C4-2B (cell line): ENCODE measurements at regions not wholly inside any gene's neighbourhood (a gene's known extent, or its start where the extent isn't known, plus 50 kb on each side); places are given as distances from the start of the nearest gene placed in this dataset.

Experiments
- ZFX ChIP-seq: fragments of 450-650 bp; IDR thresholded peaks from 2 replicates; pipeline ENCODE4 v1.6.1; 2017
- TF ChIP-seq, protein P1 (sequence below): fragments of 450-650 bp; conservative IDR thresholded peaks from 2 replicates; pipeline ENCODE4 v1.5.1; 2017; ENCODE audit warnings: mild to moderate bottlenecking

DNA sequence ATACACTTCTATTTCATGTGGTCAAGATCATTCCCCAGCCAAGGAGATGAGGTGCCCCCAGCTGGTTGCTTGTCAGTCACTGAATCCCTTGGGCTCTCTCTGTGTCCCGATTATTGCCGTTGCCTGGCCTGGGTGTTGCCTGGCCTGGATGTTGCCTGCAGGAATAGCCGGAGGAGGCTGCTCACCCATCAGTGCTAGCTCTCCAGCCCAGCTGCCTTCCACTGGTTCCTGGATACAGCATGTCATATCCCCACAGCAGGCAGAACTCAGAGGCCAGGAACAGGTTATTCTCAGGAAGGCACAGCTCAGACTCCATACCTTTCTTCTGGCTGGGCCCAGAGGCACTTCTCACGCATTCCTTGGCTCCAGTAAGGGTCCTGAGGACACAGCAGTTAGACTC, 542.1 kb upstream of the MGMT start:
- TF ChIP-seq, protein P1, sequence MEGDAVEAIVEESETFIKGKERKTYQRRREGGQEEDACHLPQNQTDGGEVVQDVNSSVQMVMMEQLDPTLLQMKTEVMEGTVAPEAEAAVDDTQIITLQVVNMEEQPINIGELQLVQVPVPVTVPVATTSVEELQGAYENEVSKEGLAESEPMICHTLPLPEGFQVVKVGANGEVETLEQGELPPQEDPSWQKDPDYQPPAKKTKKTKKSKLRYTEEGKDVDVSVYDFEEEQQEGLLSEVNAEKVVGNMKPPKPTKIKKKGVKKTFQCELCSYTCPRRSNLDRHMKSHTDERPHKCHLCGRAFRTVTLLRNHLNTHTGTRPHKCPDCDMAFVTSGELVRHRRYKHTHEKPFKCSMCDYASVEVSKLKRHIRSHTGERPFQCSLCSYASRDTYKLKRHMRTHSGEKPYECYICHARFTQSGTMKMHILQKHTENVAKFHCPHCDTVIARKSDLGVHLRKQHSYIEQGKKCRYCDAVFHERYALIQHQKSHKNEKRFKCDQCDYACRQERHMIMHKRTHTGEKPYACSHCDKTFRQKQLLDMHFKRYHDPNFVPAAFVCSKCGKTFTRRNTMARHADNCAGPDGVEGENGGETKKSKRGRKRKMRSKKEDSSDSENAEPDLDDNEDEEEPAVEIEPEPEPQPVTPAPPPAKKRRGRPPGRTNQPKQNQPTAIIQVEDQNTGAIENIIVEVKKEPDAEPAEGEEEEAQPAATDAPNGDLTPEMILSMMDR = no peak
- no peak for TF ChIP-seq ZFX
